B cell (primary cell): ENCODE measurements at regions not wholly inside any gene's neighbourhood (a gene's known extent, or its start where the extent isn't known, plus 50 kb on each side); places are given as distances from the start of the nearest gene placed in this dataset.

Experiments used
- CTCF ChIP-seq: fragments of 200-600 bp; IDR thresholded peaks from one replicate; pipeline ENCODE4 v1.8.0; 2022; ENCODE audit warnings: antibody characterized with exemption, mild to moderate bottlenecking
- EZH2 ChIP-seq: IDR thresholded peaks from 2 replicates; pipeline ENCODE4 v1.6.1; 2012; ENCODE audit warnings: borderline replicate concordance, low read depth, mild to moderate bottlenecking, moderate library complexity, low read length; ENCODE audit not compliant: insufficient read depth, poor library complexity, severe bottlenecking

- TF ChIP-seq EZH2 (no peak), CTCF (no peak)
Measured at GRCh38 chr2:402206-402605, 114.3 kb upstream of the ALKAL2 start.
